Adrenal gland (tissue), 5 donors: ENCODE measurements at regions not wholly inside any gene's neighbourhood (a gene's known extent, or its start where the extent isn't known, plus 50 kb on each side); places are given as distances from the start of the nearest gene placed in this dataset.

ENCODE experiments used
- CTCF ChIP-seq, 6 experiments: fragments of 450-650 bp in 4 of 6; fragments of 200-600 bp in 2 of 6; sonication (generic) in 1 of 6; IDR thresholded peaks; 1 replicate in 5 of 6; 2 replicates in 1 of 6; pipeline versions ENCODE4 v1.5.1 to v1.8.0; 2016 to 2021; ENCODE audit warnings: antibody characterized with exemption in 6 of 6, mild to moderate bottlenecking in 2 of 6, moderate library complexity in 1 of 6
- POLR2A ChIP-seq, 2 donors: fragments of 450-650 bp; IDR thresholded peaks; one replicate each; pipeline ENCODE4 v1.6.1; 2017; ENCODE audit warnings: antibody characterized with exemption in 2 of 2, mild to moderate bottlenecking in 2 of 2, moderate library complexity in 1 of 2
- donor health status: DM: no; HTN: no; CAD: no.

- no peak for TF ChIP-seq CTCF (IDR thresholded peaks at IDR 0.05)
- no peak for TF ChIP-seq POLR2A (IDR thresholded peaks at IDR 0.05)
Measured at GRCh38 chr21:24844671-24845070, 762.6 kb downstream of the MRPL39 start.
